GM19438 (cell line): ENCODE measurements at regions not wholly inside any gene's neighbourhood (a gene's known extent, or its start where the extent isn't known, plus 50 kb on each side); places are given as distances from the start of the nearest gene placed in this dataset.

ENCODE experiments used
- ATAC-seq: cut with Tn5 transposase; IDR thresholded peaks from one replicate; pipeline ENCODE4 v1.9.1; 2021; ENCODE audit warnings: low read depth; ENCODE audit not compliant: unreplicated experiment

DNA sequence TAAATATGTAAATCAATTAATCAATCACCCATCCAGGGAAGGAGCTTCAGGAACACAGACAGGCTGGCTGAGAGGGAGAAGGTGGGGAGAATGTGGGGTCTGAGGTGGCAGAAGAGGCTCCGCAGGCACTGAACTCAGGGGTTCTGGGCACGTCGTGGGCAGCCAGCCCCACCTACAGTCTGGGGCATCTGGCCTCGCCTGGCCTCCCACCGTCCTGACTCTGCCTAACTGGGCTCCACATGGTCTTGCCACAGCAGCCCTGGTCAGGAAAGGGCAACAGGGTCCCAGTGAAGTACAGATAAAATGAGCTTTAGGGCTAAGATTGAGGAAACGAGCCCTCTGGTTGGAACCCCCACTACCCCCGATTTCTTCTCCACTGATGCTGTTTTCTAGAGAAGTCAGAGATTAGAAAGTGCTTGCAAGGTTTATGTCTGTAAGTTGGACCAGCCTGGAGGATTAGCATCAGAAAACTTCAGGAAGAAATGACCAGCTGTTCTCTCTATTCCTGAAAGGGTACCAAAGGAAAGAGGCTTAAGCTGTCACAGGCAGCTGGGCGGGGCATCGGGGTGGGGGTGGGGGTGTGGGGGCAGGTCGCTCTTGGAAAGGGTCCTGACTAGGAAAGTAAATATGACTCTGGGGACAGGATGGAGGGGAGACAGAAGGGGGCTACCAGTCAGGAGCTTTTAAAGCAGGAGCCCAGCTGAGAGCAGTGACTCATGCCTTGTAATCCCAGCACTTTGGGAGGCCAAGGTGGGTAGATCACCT, 261.7 kb downstream of the BUD13 start:
- ATAC-seq = no peak

GRCh38 chr11:116510166-116510565, 262.6 kb downstream of the BUD13 start:
- no peak for ATAC-seq

- ATAC-seq = no peak
Measured at GRCh38 chr11:116509551-116509950, 263.2 kb downstream of the BUD13 start.

DNA sequence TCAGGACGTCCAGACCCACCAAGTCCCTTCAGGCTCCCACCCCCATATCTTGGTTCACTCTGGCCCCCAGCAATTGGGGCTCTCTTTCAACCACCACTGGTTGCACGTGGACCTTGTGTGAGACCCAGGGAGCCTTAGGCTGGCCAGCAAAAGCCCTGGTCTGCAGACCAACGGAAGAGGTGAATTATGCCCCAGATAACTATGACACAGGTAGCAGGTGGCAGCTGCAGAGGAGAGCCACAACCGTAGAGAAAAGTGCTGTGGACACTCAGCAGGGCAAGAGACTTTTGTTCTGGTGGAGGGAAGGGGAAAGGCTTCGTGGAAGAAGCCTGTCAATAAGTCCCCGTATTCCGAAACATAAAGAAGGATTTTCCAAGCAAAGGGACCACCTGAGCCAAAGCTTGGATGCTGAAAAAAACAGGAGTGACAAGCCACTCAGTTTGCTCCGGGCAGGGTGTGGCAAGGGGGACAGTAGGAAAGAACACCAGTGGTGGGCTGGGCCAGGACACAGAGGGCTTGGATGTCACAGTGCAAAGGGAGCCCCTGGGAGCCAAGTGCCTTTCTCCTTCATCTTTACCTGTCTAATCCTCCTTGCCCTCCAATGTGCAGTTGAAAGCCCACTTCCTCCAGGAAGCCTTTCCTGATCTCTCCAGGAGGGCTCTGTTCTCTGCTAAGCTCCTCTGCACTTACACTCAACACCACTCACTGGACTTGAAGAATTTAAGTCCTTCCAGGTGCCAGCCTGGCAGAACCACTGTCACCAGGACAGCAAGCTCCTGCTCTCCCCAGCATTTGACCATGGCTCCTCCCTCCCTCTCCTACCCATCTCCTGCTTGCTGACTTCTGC, 264.7 kb downstream of the BUD13 start:
- no peak for ATAC-seq

DNA sequence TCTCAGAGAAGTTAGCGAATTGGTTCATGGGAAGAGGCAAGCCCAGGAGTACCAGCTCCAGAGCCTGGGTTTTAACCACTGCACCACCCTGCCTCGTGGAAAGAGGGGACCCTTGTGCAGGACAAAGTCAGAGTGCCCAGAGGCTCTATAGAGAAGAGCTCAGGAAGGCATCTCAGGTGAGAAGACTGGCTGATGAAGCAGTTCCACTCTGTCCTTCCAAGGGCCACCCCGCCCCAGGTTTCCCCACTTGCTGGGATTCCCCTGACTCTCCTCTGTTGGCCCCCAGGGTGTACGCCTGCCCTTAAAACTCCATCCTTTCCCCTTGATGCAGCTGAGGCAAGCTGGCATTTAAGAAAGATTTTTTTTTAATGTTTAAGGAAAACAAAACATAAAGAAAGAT, 265.8 kb downstream of the BUD13 start:
- ATAC-seq = no peak

DNA sequence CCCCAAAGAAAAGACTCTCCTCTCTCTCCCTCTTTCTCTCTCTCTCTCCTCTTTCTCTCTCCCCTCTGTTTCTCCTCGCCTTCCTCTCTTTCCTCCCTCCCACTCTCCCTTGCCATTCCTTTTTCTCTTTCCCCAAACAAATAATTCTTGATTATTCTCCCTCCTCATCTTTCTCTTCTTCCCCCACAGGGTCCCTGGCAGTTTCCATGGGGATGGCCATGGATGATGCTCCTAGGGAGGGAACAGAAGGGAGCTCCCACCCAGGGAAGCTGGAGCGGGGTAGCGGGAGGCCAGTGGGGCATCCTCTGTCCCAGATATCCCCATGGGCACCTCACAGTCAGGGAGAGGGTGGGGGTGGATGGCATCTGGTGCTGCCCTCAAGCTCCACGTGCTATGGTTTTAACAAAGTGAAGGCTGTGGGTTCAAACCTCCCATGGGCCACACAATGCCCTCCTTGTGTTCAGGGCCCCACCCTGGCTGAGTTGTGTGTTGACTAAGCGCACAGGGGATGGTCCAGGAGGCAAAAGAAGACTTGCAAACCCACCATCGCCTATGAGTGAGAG, 266.4 kb downstream of the BUD13 start:
- no peak for ATAC-seq

- ATAC-seq = no peak
Measured at GRCh38 chr11:116505298-116506262, 267.2 kb downstream of the BUD13 start.

- ATAC-seq = no peak
Measured at GRCh38 chr11:116504541-116505297, 268.1 kb downstream of the BUD13 start.

- ATAC-seq = no peak
Measured at GRCh38 chr11:116503216-116504160, 269.3 kb downstream of the BUD13 start.

GRCh38 chr11:116502641-116503061, 270.1 kb downstream of the BUD13 start:
- no peak for ATAC-seq

GRCh38 chr11:116501728-116502127, 271.1 kb downstream of the BUD13 start:
- ATAC-seq = no peak

DNA sequence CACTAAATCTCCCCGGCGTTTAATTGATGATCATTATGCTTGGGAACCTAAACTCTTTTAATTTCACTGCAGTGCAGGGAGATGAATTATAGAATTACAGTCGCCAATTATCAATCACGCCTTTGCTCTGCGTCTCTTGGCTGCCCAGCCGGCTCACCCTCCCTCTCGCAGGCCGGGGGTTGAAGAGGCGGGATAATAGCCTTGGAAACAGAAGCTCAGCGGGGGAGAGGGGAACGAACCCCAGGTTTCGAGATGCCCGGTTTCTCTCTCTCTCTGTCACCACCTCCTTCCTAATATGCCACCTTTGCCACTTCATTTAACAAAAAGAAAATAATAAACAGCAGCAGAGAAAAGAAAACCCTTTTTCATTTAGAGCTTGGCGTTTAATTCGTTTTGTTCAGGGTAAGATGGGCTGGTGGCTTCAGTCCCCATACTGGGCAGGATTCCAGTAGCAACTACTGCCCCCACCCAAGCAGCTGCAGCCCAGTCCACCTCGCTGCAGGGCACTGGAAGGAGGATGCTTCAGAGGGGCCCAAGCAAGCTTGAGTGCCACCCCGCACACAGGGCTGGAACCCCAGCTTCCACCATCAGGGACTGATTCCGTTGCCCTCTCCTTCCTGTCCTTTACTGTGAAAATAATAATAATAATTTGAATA, 271.7 kb downstream of the BUD13 start:
- no peak for ATAC-seq

DNA sequence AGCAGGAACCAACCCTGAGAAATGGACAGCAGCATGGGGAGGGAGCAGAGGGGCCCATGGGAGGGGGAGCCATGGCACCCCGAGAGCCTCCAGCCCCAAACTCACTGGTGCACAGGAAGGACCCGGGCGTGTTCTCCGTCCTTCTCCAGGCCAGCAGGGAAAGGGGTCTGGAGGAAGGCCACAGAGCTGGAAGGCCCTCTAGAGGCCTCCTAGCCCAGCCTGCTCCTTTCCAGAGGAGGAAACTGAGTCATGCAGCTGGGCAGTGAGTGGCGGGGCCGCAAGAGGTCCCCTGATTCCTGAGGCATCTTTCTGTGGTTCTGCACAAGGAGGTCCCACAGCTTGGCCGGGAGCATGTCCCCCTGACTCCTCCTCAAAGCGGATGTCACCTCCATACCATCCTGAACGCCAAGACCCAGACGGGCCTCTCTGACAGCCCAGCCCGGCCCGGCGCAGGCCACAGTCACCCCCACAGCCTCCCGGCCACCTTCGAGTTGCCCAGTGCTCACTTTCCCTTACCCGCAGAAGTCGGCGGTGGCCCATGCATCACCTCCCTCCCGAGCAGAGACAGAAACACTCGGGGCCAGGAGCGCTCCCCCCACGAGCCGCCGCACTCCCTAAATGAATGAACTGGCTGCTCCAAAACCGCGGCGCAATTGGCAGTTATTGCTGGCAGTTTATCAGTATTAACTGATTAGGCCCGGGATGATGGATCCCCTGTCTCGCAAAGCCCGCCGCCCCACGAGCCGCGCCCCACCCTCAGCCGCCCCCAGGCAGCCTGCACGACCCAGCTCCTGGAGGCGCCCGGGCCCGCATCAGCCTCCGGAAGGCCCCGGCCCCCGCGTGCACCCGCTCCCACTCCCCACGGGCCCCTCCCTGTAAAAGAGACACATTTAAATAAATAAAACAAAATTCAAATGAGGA, 272.5 kb downstream of the BUD13 start:
- ATAC-seq = no peak

GRCh38 chr11:116499396-116500003, 273.3 kb downstream of the BUD13 start:
- ATAC-seq = no peak

DNA sequence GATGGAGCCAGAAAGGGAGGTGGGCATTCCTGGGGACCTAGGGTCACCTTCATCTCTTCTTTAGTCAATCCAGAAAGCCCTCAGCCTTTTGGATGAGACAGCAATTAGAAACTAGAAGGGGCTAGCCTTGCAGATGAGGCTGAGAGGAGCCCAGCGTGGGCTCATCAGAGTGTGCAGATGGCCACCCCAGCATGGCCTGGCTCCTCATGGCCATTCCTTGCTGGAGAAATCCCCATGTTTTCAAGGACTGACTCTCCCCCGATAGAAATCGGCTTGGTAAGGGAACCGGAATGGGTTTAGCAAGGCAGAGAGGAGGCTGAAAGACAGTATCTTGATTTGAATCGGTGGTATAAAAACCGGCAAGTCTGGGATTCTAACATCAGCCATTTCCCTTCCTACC, 274.6 kb downstream of the BUD13 start:
- no peak for ATAC-seq

DNA sequence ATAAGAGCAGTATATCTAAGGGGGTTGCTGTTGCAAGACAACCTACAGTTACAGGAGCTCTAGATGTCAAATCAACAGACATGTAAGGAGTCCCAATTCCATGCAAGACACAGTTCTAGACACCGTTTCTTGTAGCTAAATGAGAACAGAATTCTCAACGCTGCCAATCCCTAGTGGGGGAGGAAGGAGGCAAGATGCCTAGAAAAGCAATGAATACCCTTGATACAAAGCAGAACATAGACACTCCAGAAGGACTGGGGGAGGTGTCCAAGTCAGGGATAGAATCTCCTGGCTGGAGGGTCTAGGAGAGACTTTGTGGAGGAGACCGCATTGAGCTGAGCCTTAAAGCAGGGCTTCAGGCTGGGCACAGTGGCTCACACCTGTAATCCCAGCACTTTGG, 280.2 kb downstream of the BUD13 start:
- ATAC-seq = no peak
